ENCODE measurements at regions not wholly inside any gene's neighbourhood (a gene's known extent, or its start where the extent isn't known, plus 50 kb on each side); places are given as distances from the start of the nearest gene placed in this dataset.
A peak's percentile ranks its signal among the peaks of the same experiment; 100 is the strongest.

DNA sequence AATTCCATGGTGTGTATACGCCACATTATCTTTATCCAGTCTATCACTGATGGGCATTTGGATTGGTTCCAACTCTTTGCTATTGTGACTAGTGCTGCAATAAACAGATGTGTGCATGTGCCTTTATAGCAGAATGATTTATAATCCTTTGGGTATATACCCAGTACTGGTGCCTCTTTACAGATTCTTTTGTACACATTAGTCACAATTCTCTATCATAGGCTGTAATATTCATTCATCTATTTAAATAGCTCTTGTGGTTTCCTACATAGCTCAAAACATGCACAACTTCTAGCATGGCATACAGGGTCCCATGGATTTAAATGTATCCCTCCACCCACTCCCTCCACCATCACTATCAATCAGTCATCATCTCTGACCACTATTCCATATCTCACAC, 324.1 kb upstream of the CADM2 start:
- TF ChIP-seq EZH2phosphoT487 (IDR thresholded peaks at IDR 0.05; ENCODE audit: borderline replicate concordance, low read length) (no peak), EZH2 (IDR thresholded peaks at IDR 0.05; ENCODE audit: low read length, unreplicated experiment) (no peak), CTCF (conservative IDR thresholded peaks at IDR 0.05; ENCODE audit: low read depth, low read length) (no peak)
- Histone ChIP-seq H3K27ac (ENCODE audit: low read length) (no peak overlapping the region), H2AFZ (ENCODE audit: low read length) (no peak overlapping the region), H3K4me3 (ENCODE audit: low read length) (no peak overlapping the region), H3K4me2 (ENCODE audit: low read length) (no peak overlapping the region), H3K36me3 (ENCODE audit: low read depth, low read length) (no peaks in the 10 kb centered on the region), H3K9ac (ENCODE audit: low read length) (no peak overlapping the region), H3K27me3 (ENCODE audit: low read length) (no peaks in the 10 kb centered on the region), H3F3A (ENCODE audit: low read length, unreplicated experiment) (no peaks in the 10 kb centered on the region), H3K9me2 (replicated peaks; ENCODE audit: low read length) (no peaks in the 10 kb centered on the region), H3K79me2 (ENCODE audit: low read length) (no peaks in the 10 kb centered on the region), H3K9me3 (ENCODE audit: low read length) (no peaks in the 10 kb centered on the region), H4K20me1 (ENCODE audit: low read length) (no peaks in the 10 kb centered on the region), H3K4me1 (ENCODE audit: insufficient read depth, low read length) (no peaks in the 10 kb centered on the region)
- peak; percentile 95 for ATAC-seq
- CTCF ChIA-PET, result interaction anchor here (0.6 kb wide), 2 partner anchors 87 to 688 kb away, joined by 3 to 4 read pairs; no protein-coding TSS in a partner anchor
- POLR2A ChIA-PET (ENCODE audit: unreplicated experiment), result interaction anchor here (0.5 kb wide), 1 partner anchor 693 kb away, joined by 3 read pairs; no protein-coding TSS in a partner anchor
- BruUV-seq (replicated peaks), result no TSS peak
- intact Hi-C loops (cut with micrococcal nuclease), result no loop called here
- DNase-seq, result peak; percentile 23

- Histone ChIP-seq H3K4me2 (ENCODE audit: low read length) (no peak overlapping the region), H3K9me2 (replicated peaks; ENCODE audit: low read length) (no peaks in the 10 kb centered on the region), H3K79me2 (ENCODE audit: low read length) (no peaks in the 10 kb centered on the region), H3K27me3 (ENCODE audit: low read length) (no peaks in the 10 kb centered on the region), H3K36me3 (ENCODE audit: low read depth, low read length) (no peaks in the 10 kb centered on the region), H2AFZ (ENCODE audit: low read length) (no peak overlapping the region), H3K4me1 (ENCODE audit: insufficient read depth, low read length) (no peaks in the 10 kb centered on the region), H3K27ac (ENCODE audit: low read length) (no peak overlapping the region), H3K4me3 (ENCODE audit: low read length) (no peak overlapping the region), H3F3A (ENCODE audit: low read length, unreplicated experiment) (no peaks in the 10 kb centered on the region), H3K9me3 (ENCODE audit: low read length) (no peaks in the 10 kb centered on the region), H4K20me1 (ENCODE audit: low read length) (no peaks in the 10 kb centered on the region), H3K9ac (ENCODE audit: low read length) (no peak overlapping the region)
- BruUV-seq (replicated peaks), result no TSS peak
- no peak for TF ChIP-seq EZH2 (IDR thresholded peaks at IDR 0.05; ENCODE audit: low read length, unreplicated experiment)
- TF ChIP-seq EZH2phosphoT487 (IDR thresholded peaks at IDR 0.05; ENCODE audit: borderline replicate concordance, low read length), result no peak
- TF ChIP-seq CTCF (conservative IDR thresholded peaks at IDR 0.05; ENCODE audit: low read depth, low read length), result no peak
- ATAC-seq, result no peak
- DNase-seq, result no peak
- intact Hi-C loops (cut with micrococcal nuclease), result no loop called here
- ChIA-PET CTCF (no interaction called here), POLR2A (ENCODE audit: unreplicated experiment) (no interaction called here)
Measured at GRCh38 chr3:84637272-84637671, 321.5 kb upstream of the CADM2 start.

DNA sequence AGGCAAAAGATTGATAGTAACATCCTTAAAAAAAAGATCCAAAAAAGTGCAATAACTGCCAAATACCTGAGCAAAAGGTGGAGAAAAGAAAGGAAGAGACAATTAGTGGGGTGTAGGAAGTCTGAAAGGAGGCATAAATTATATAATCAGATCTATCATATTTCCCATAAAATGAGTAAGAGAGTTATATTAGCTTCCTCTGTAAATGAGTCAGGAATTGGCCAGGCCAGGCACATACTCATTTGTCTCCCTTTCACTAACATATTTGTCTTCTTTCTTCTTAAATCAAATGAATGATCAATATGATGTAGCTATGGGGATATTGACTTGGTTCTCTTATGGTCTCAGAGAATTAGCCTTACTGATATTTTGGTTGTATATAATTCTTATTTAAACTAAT, 292.3 kb upstream of the CADM2 start:
- Histone ChIP-seq H3K4me2 (ENCODE audit: low read length) (no peak overlapping the region), H3K4me1 (ENCODE audit: insufficient read depth, low read length) (peaks cover 5% of the 10 kb centered on the region; the same call in 1 of the 2 replicates), H3K9me3 (ENCODE audit: low read length) (no peaks in the 10 kb centered on the region), H3K9me2 (replicated peaks; ENCODE audit: low read length) (no peaks in the 10 kb centered on the region), H3K27me3 (ENCODE audit: low read length) (no peaks in the 10 kb centered on the region), H3K4me3 (ENCODE audit: low read length) (no peak overlapping the region), H3F3A (ENCODE audit: low read length, unreplicated experiment) (no peaks in the 10 kb centered on the region), H4K20me1 (ENCODE audit: low read length) (no peaks in the 10 kb centered on the region), H3K36me3 (ENCODE audit: low read depth, low read length) (no peaks in the 10 kb centered on the region), H2AFZ (ENCODE audit: low read length) (no peak overlapping the region), H3K9ac (ENCODE audit: low read length) (no peak overlapping the region), H3K79me2 (ENCODE audit: low read length) (no peaks in the 10 kb centered on the region), H3K27ac (ENCODE audit: low read length) (no peak overlapping the region)
- DNase-seq, result peak; percentile 57
- ChIA-PET CTCF (no interaction called here), POLR2A (ENCODE audit: unreplicated experiment) (interaction anchor here (0.7 kb wide), 1 partner anchor 1254 kb away, joined by 5 read pairs; no protein-coding TSS in a partner anchor)
- no TSS peak for BruUV-seq (replicated peaks)
- ATAC-seq, result peak; percentile 97
- no peak for TF ChIP-seq CTCF (conservative IDR thresholded peaks at IDR 0.05; ENCODE audit: low read depth, low read length)
- TF ChIP-seq EZH2 (IDR thresholded peaks at IDR 0.05; ENCODE audit: low read length, unreplicated experiment), result no peak
- TF ChIP-seq EZH2phosphoT487 (IDR thresholded peaks at IDR 0.05; ENCODE audit: borderline replicate concordance, low read length), result no peak
- intact Hi-C loops (cut with micrococcal nuclease), result no loop called here

Measured in PC-3 (cell line).